HG03025 (cell line): ENCODE measurements at regions not wholly inside any gene's neighbourhood (a gene's known extent, or its start where the extent isn't known, plus 50 kb on each side); places are given as distances from the start of the nearest gene placed in this dataset.

ENCODE experiments used
- ATAC-seq: cut with Tn5 transposase; IDR thresholded peaks from one replicate; pipeline ENCODE4 v1.9.1; 2021; ENCODE audit warnings: mild to moderate bottlenecking, moderate library complexity; ENCODE audit not compliant: unreplicated experiment, low FRiP score

- no peak for ATAC-seq
Measured at GRCh38 chr15:97815835-97816234, 144.7 kb upstream of the ARRDC4 start.

- no peak for ATAC-seq
Measured at GRCh38 chr15:97817276-97817890, 143.1 kb upstream of the ARRDC4 start.

GRCh38 chr15:97836003-97836402, 124.5 kb upstream of the ARRDC4 start:
- no peak for ATAC-seq

- ATAC-seq = no peak
Measured at GRCh38 chr15:97837896-97838295, 122.6 kb upstream of the ARRDC4 start.

- no peak for ATAC-seq
Measured at GRCh38 chr15:97838606-97839210, 121.8 kb upstream of the ARRDC4 start.

GRCh38 chr15:97840501-97840900, 120.0 kb upstream of the ARRDC4 start:
- ATAC-seq = no peak

- no peak for ATAC-seq
Measured at GRCh38 chr15:97841558-97841957, 118.9 kb upstream of the ARRDC4 start.

GRCh38 chr15:97849183-97849582, 111.3 kb upstream of the ARRDC4 start:
- no peak for ATAC-seq

- no peak for ATAC-seq
Measured at GRCh38 chr15:97858296-97858695, 102.2 kb upstream of the ARRDC4 start.

GRCh38 chr15:97861529-97862260, 98.8 kb upstream of the ARRDC4 start:
- no peak for ATAC-seq

- ATAC-seq = no peak
Measured at GRCh38 chr15:97866959-97867358, 93.5 kb upstream of the ARRDC4 start.

- ATAC-seq = no peak
Measured at GRCh38 chr15:97867870-97868269, 92.6 kb upstream of the ARRDC4 start.

GRCh38 chr15:97868981-97869380, 91.5 kb upstream of the ARRDC4 start:
- no peak for ATAC-seq

GRCh38 chr15:97870771-97871170, 89.7 kb upstream of the ARRDC4 start:
- ATAC-seq = no peak

- no peak for ATAC-seq
Measured at GRCh38 chr15:97874139-97874538, 86.4 kb upstream of the ARRDC4 start.

GRCh38 chr15:97875025-97875512, 85.4 kb upstream of the ARRDC4 start:
- no peak for ATAC-seq

GRCh38 chr15:97875513-97876280, 84.8 kb upstream of the ARRDC4 start:
- ATAC-seq = no peak

GRCh38 chr15:97876281-97876675, 84.2 kb upstream of the ARRDC4 start:
- no peak for ATAC-seq

GRCh38 chr15:97881346-97881965, 79.0 kb upstream of the ARRDC4 start:
- no peak for ATAC-seq

- no peak for ATAC-seq
Measured at GRCh38 chr15:97884513-97885131, 75.9 kb upstream of the ARRDC4 start.
